Progenitor cell of endocrine pancreas (in vitro differentiated cells): ENCODE measurements at regions not wholly inside any gene's neighbourhood (a gene's known extent, or its start where the extent isn't known, plus 50 kb on each side); places are given as distances from the start of the nearest gene placed in this dataset.
"Not testable (repeated sequence)": the region's sequence is repeated elsewhere in the genome, so short reads cannot be mapped to it uniquely, and the experiment has no call there.

Experiments
- DNase-seq: peaks from one replicate; pipeline ENCODE4 v3.0.0; 2021; ENCODE audit warnings: low spot score; ENCODE audit not compliant: unreplicated experiment
- H3K27ac Mint-ChIP-seq: 2 replicates; pipeline ENCODE4 v1.8.0; 2021; ENCODE audit warnings: mild to moderate bottlenecking, moderate library complexity, mixed read lengths
- H3K27me3 Mint-ChIP-seq: 2 replicates; pipeline ENCODE4 v1.8.0; 2021; ENCODE audit warnings: mixed read lengths
- H3K36me3 Mint-ChIP-seq: 2 replicates; pipeline ENCODE4 v1.8.0; 2022; ENCODE audit warnings: mixed read lengths; ENCODE audit not compliant: insufficient read depth
- H3K4me1 Mint-ChIP-seq: 2 replicates; pipeline ENCODE4 v1.8.0; 2021; ENCODE audit warnings: low read depth, mixed read lengths
- H3K4me3 Mint-ChIP-seq: 2 replicates; pipeline ENCODE4 v1.8.0; 2021; ENCODE audit warnings: low read depth, mild to moderate bottlenecking, moderate library complexity, mixed read lengths
- H3K9me3 Mint-ChIP-seq: 2 replicates; pipeline ENCODE4 v1.8.0; 2021; ENCODE audit warnings: low read depth, mixed read lengths
- CTCF ChIP-seq: fragments of 200-600 bp; sonication (generic); IDR thresholded peaks from one replicate; pipeline ENCODE4 v1.5.0; 2021; ENCODE audit warnings: antibody characterized with exemption, mild to moderate bottlenecking; ENCODE audit not compliant: unreplicated experiment

GRCh38 chrX:75638332-75638731, 115.5 kb upstream of the ZDHHC15 start:
- Mint-ChIP-seq H3K27ac (no peak overlapping the region), H3K4me3 (no peak overlapping the region), H3K4me1 (no peaks in the 10 kb centered on the region), H3K27me3 (no peaks in the 10 kb centered on the region), H3K9me3 (peaks cover 41% of the 10 kb centered on the region), H3K36me3 (peaks cover 1% of the 10 kb centered on the region)
- DNase-seq: no peak
- TF ChIP-seq CTCF: no peak

GRCh38 chrX:75625232-75625631, 102.4 kb upstream of the ZDHHC15 start:
- no peaks in the 10 kb centered on the region for H3K27me3 Mint-ChIP-seq
- no peaks in the 10 kb centered on the region for H3K4me1 Mint-ChIP-seq
- H3K27ac Mint-ChIP-seq: no peak overlapping the region
- DNase-seq: no peak
- TF ChIP-seq CTCF: no peak
- no peak overlapping the region for H3K4me3 Mint-ChIP-seq
- peaks cover 35% of the 10 kb centered on the region for H3K9me3 Mint-ChIP-seq
- peaks cover 1% of the 10 kb centered on the region for H3K36me3 Mint-ChIP-seq

GRCh38 chrX:75623535-75623934, 100.7 kb upstream of the ZDHHC15 start:
- peaks cover 32% of the 10 kb centered on the region for H3K9me3 Mint-ChIP-seq

GRCh38 chrX:75609406-75609805, 86.6 kb upstream of the ZDHHC15 start:
- H3K27ac Mint-ChIP-seq: no peak overlapping the region
- H3K9me3 Mint-ChIP-seq: peaks cover 44% of the 10 kb centered on the region
- no peak overlapping the region for H3K4me3 Mint-ChIP-seq
- H3K36me3 Mint-ChIP-seq: peaks cover 7% of the 10 kb centered on the region
- DNase-seq: no peak
- TF ChIP-seq CTCF: no peak
- no peaks in the 10 kb centered on the region for H3K4me1 Mint-ChIP-seq
- H3K27me3 Mint-ChIP-seq: no peaks in the 10 kb centered on the region

More at GRCh38 chrX:75623535-75623934, 100.7 kb upstream of the ZDHHC15 start:
- Mint-ChIP-seq H3K4me3 (no peak overlapping the region), H3K27me3 (no peaks in the 10 kb centered on the region), H3K4me1 (no peaks in the 10 kb centered on the region), H3K36me3 (no peaks in the 10 kb centered on the region), H3K27ac (no peak overlapping the region)
- peak; percentile 39 for TF ChIP-seq CTCF
- no peak for DNase-seq

GRCh38 chrX:75603833-75604232, 81.0 kb upstream of the ZDHHC15 start:
- Mint-ChIP-seq H3K4me3 (no peak overlapping the region), H3K27me3 (no peaks in the 10 kb centered on the region), H3K27ac (no peak overlapping the region), H3K9me3 (peaks cover 34% of the 10 kb centered on the region), H3K36me3 (peaks cover 6% of the 10 kb centered on the region), H3K4me1 (no peaks in the 10 kb centered on the region)
- TF ChIP-seq CTCF: peak; percentile 67
- no peak for DNase-seq

GRCh38 chrX:75602022-75602421, 79.2 kb upstream of the ZDHHC15 start:
- H3K27ac Mint-ChIP-seq, H3K4me3 Mint-ChIP-seq, H3K27me3 Mint-ChIP-seq, DNase-seq, H3K36me3 Mint-ChIP-seq, H3K4me1 Mint-ChIP-seq: not testable (repeated sequence)
- peaks cover 29% of the 10 kb centered on the region for H3K9me3 Mint-ChIP-seq
